A673 (cell line): ENCODE measurements at regions not wholly inside any gene's neighbourhood (a gene's known extent, or its start where the extent isn't known, plus 50 kb on each side); places are given as distances from the start of the nearest gene placed in this dataset.
"Not testable (repeated sequence)": the region's sequence is repeated elsewhere in the genome, so short reads cannot be mapped to it uniquely, and the experiment has no call there.

Experiments used
- EZH2 ChIP-seq: fragments of 200-600 bp; sonication (generic); IDR thresholded peaks from 2 replicates; pipeline ENCODE4 v1.6.1; 2017; ENCODE audit warnings: borderline replicate concordance, low read depth, mild to moderate bottlenecking, mixed read lengths, antibody characterized with exemption, low read length; ENCODE audit not compliant: poor library complexity, severe bottlenecking
- TF ChIP-seq, protein P1 (sequence below): fragments of 300-800, 200-600 bp; sonication (generic); conservative IDR thresholded peaks from 2 replicates; pipeline ENCODE4 v1.5.1; 2017; ENCODE audit warnings: low read depth, mild to moderate bottlenecking, antibody characterized with exemption, low read length, moderate library complexity, mixed read lengths

DNA sequence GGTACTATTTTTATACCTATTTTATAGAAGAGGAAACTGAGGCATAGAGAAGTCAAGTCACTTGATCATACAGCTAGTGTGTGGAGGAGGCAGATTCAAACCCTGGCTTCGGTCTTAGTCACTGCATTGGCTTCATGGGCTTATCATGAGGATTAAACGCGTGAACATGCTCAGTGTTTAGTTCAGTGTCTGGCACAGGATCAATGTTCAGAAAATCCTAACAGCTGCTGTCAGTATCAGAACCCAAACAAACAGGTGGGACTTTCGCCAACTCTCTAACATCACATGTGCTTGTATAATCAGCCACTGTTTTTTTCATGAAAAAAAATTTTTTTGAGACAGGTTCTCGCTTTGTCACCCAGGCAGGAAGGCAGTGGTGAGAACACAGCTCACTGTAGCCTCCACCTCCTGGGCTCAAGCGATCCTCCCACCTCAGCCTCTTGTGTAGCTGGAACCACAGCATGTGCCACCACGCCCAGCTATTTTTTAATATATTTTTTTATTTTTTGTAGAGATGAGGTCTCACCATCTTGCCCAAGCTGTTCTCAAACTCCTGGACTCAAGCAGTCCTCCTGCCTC lies 207.2 kb downstream of the NPIPA7 start:
- TF ChIP-seq, protein P1, sequence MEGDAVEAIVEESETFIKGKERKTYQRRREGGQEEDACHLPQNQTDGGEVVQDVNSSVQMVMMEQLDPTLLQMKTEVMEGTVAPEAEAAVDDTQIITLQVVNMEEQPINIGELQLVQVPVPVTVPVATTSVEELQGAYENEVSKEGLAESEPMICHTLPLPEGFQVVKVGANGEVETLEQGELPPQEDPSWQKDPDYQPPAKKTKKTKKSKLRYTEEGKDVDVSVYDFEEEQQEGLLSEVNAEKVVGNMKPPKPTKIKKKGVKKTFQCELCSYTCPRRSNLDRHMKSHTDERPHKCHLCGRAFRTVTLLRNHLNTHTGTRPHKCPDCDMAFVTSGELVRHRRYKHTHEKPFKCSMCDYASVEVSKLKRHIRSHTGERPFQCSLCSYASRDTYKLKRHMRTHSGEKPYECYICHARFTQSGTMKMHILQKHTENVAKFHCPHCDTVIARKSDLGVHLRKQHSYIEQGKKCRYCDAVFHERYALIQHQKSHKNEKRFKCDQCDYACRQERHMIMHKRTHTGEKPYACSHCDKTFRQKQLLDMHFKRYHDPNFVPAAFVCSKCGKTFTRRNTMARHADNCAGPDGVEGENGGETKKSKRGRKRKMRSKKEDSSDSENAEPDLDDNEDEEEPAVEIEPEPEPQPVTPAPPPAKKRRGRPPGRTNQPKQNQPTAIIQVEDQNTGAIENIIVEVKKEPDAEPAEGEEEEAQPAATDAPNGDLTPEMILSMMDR: not testable (repeated sequence)
- TF ChIP-seq EZH2: not testable (repeated sequence)
